Thyroid gland (tissue), 4 donors: ENCODE measurements at regions not wholly inside any gene's neighbourhood (a gene's known extent, or its start where the extent isn't known, plus 50 kb on each side); places are given as distances from the start of the nearest gene placed in this dataset.

Source experiments
- DNase-seq, 2 donors: peaks; one replicate each; pipeline ENCODE4 v3.0.0-alpha.2; 2019
- H3K27ac ChIP-seq, 3 donors: fragments of 200-600 bp; sonication (generic); 1 replicate in 2 of 3; 2 replicates in 1 of 3; pipeline ENCODE4 v1.5.1; 2016 to 2019; ENCODE audit warnings: mild to moderate bottlenecking in 1 of 3, moderate library complexity in 1 of 3
- H3K27me3 ChIP-seq: fragments of 200-600 bp; sonication (generic); one replicate; pipeline ENCODE4 v1.5.1; 2019
- H3K36me3 ChIP-seq, 2 donors: fragments of 200-600 bp; sonication (generic); one replicate each; pipeline ENCODE4 v1.5.1; 2016 to 2019
- H3K4me1 ChIP-seq, 2 donors: fragments of 200-600 bp; sonication (generic); one replicate each; pipeline ENCODE4 v1.5.1; 2017 to 2019
- H3K4me3 ChIP-seq, 3 donors: fragments of 200-600 bp; sonication (generic); replicated peaks in 1 of 3; 1 replicate in 2 of 3; 2 replicates in 1 of 3; pipeline ENCODE4 v1.5.1; 2016; ENCODE audit warnings: mild to moderate bottlenecking in 1 of 3
- H3K9me3 ChIP-seq: fragments of 200-600 bp; sonication (generic); one replicate; pipeline ENCODE4 v1.5.1; 2017
- CTCF ChIP-seq, 6 experiments: fragments of 200-600 bp in 3 of 6; fragments of 450-650 bp in 3 of 6; sonication (generic) in 3 of 6; IDR thresholded peaks; one replicate each; pipeline ENCODE4 v1.5.1; 2016 to 2019; ENCODE audit warnings: antibody characterized with exemption in 6 of 6, mild to moderate bottlenecking in 2 of 6, inconsistent platforms in 1 of 6, moderate library complexity in 1 of 6
- POLR2A ChIP-seq, 2 donors: fragments of 450-650 bp; IDR thresholded peaks; one replicate each; pipeline ENCODE4 v1.6.1; 2017; ENCODE audit warnings: antibody characterized with exemption in 2 of 2, mild to moderate bottlenecking in 2 of 2, moderate library complexity in 1 of 2
- WGBS, 2 donors: methylation state at CpG; one replicate each; pipeline ENCODE4 v1.1.5; 2017; 5-methylcytosine and 5-hydroxymethylcytosine counted together
- intact Hi-C: fragments of 100-400 bp; cut with DNase I; formaldehyde crosslinking; loops from one replicate; pipeline ENCODE4 v1.15.1; 2023

- no peaks in the 10 kb centered on the region for H3K36me3 ChIP-seq
- intact Hi-C loops: no loop called here
- TF ChIP-seq POLR2A (IDR thresholded peaks at IDR 0.05): no peak
- no peak overlapping the region for H3K27ac ChIP-seq
- no peak for DNase-seq
- WGBS, 2 donors: 95 to 96% methylated on average over 2 of the region's 2 CpGs
- no peak overlapping the region for H3K4me3 ChIP-seq
- no peaks in the 10 kb centered on the region for H3K27me3 ChIP-seq
- H3K9me3 ChIP-seq: no peaks in the 10 kb centered on the region
- H3K4me1 ChIP-seq: no peaks in the 10 kb centered on the region
Observed at GRCh38 chr3:148369381-148369780, 328.3 kb upstream of the AGTR1 start.

GRCh38 chr3:148372206-148372875, 325.4 kb upstream of the AGTR1 start:
- no peaks in the 10 kb centered on the region for H3K9me3 ChIP-seq
- H3K4me1 ChIP-seq: no peaks in the 10 kb centered on the region
- intact Hi-C loops: no loop called here
- DNase-seq: no peak
- WGBS, 2 donors: 83 to 89% methylated on average over 2 of the region's 2 CpGs
- no peak overlapping the region for H3K27ac ChIP-seq
- no peaks in the 10 kb centered on the region for H3K36me3 ChIP-seq
- TF ChIP-seq CTCF (IDR thresholded peaks at IDR 0.05): no peak
- TF ChIP-seq POLR2A (IDR thresholded peaks at IDR 0.05): no peak
- H3K27me3 ChIP-seq: no peaks in the 10 kb centered on the region
- no peak overlapping the region for H3K4me3 ChIP-seq

GRCh38 chr3:148373961-148374360, 323.7 kb upstream of the AGTR1 start:
- no peak for TF ChIP-seq CTCF (IDR thresholded peaks at IDR 0.05)
- no peak for TF ChIP-seq POLR2A (IDR thresholded peaks at IDR 0.05)
- no peak for DNase-seq
- Histone ChIP-seq H3K4me1 (no peaks in the 10 kb centered on the region), H3K4me3 (no peak overlapping the region), H3K9me3 (no peaks in the 10 kb centered on the region), H3K36me3 (no peaks in the 10 kb centered on the region), H3K27me3 (no peaks in the 10 kb centered on the region), H3K27ac (no peak overlapping the region)
- intact Hi-C loops: no loop called here

GRCh38 chr3:148379763-148380382, 317.8 kb upstream of the AGTR1 start:
- Histone ChIP-seq H3K36me3 (no peaks in the 10 kb centered on the region), H3K27ac (no peak overlapping the region), H3K9me3 (no peaks in the 10 kb centered on the region), H3K27me3 (no peaks in the 10 kb centered on the region), H3K4me3 (no peak overlapping the region), H3K4me1 (no peaks in the 10 kb centered on the region)
- WGBS, 2 donors: 61 to 70% methylated on average over 4 of the region's 4 CpGs
- no peak for DNase-seq
- intact Hi-C loops: no loop called here
- TF ChIP-seq CTCF (IDR thresholded peaks at IDR 0.05) (no peak), POLR2A (IDR thresholded peaks at IDR 0.05) (no peak)

GRCh38 chr3:148381051-148381450, 316.7 kb upstream of the AGTR1 start:
- TF ChIP-seq POLR2A (IDR thresholded peaks at IDR 0.05) (no peak), CTCF (IDR thresholded peaks at IDR 0.05) (no peak)
- WGBS, 2 donors: 84 to 86% methylated on average over 6 of the region's 6 CpGs
- no peak for DNase-seq
- H3K9me3 ChIP-seq: no peaks in the 10 kb centered on the region
- no peaks in the 10 kb centered on the region for H3K4me1 ChIP-seq
- H3K4me3 ChIP-seq: no peak overlapping the region
- H3K36me3 ChIP-seq: no peaks in the 10 kb centered on the region
- intact Hi-C loops: no loop called here
- H3K27ac ChIP-seq: no peak overlapping the region
- no peaks in the 10 kb centered on the region for H3K27me3 ChIP-seq
